Mucosa of descending colon (tissue), 3 donors: ENCODE measurements at regions not wholly inside any gene's neighbourhood (a gene's known extent, or its start where the extent isn't known, plus 50 kb on each side); places are given as distances from the start of the nearest gene placed in this dataset.
A peak's percentile ranks its signal among the peaks of the same experiment; 100 is the strongest.

Experiments used
- ATAC-seq: fragments of 200-7000 bp; cut with Tn5 transposase; one replicate; pipeline ENCODE4 v1.9.1; 2020; ENCODE audit warnings: mild to moderate bottlenecking, moderate library complexity
- DNase-seq, 3 donors: peaks; one replicate each; pipeline ENCODE4 v3.0.0-alpha.2; 2020
- H3K36me3 ChIP-seq: fragments of 200-600 bp; one replicate; pipeline ENCODE4 v1.8.0; 2021; ENCODE audit warnings: low read depth, mild to moderate bottlenecking
- H3K4me1 ChIP-seq: fragments of 200-600 bp; one replicate; pipeline ENCODE4 v1.8.0; 2021; ENCODE audit warnings: low read depth, mild to moderate bottlenecking
- H3K4me3 ChIP-seq: fragments of 200-600 bp; one replicate; pipeline ENCODE4 v1.8.0; 2021; ENCODE audit warnings: mild to moderate bottlenecking
- H3K9me3 ChIP-seq: fragments of 200-600 bp; one replicate; pipeline ENCODE4 v1.8.0; 2021; ENCODE audit warnings: mild to moderate bottlenecking
- intact Hi-C, 2 donors: fragments of 100-400 bp; cut with DNase I in 1 of 2; cut with micrococcal nuclease in 1 of 2; formaldehyde crosslinking; loops; one replicate each; pipeline versions ENCODE4 v1.11.0 to v1.11.1; 2022; cut with DNase I, micrococcal nuclease
- TF ChIP-seq, protein P1 (sequence below): fragments of 200-600 bp; IDR thresholded peaks from one replicate; pipeline ENCODE4 v1.8.0; 2022; ENCODE audit warnings: antibody characterized with exemption, mild to moderate bottlenecking
- donor health status: DM: no; HTN: no; CAD: no; lungs with moderate emphysema.
- donor health status: DM: no; HTN: no; CAD: no.
- donor health status: DM: no; HTN: yes; CAD: no.

- Histone ChIP-seq H3K9me3 (no peaks in the 10 kb centered on the region), H3K4me1 (no peaks in the 10 kb centered on the region), H3K36me3 (no peaks in the 10 kb centered on the region), H3K4me3 (no peak overlapping the region)
- intact Hi-C loops, result no loop called here
- TF ChIP-seq, protein P1, sequence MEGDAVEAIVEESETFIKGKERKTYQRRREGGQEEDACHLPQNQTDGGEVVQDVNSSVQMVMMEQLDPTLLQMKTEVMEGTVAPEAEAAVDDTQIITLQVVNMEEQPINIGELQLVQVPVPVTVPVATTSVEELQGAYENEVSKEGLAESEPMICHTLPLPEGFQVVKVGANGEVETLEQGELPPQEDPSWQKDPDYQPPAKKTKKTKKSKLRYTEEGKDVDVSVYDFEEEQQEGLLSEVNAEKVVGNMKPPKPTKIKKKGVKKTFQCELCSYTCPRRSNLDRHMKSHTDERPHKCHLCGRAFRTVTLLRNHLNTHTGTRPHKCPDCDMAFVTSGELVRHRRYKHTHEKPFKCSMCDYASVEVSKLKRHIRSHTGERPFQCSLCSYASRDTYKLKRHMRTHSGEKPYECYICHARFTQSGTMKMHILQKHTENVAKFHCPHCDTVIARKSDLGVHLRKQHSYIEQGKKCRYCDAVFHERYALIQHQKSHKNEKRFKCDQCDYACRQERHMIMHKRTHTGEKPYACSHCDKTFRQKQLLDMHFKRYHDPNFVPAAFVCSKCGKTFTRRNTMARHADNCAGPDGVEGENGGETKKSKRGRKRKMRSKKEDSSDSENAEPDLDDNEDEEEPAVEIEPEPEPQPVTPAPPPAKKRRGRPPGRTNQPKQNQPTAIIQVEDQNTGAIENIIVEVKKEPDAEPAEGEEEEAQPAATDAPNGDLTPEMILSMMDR, result no peak
- ATAC-seq (no peak), DNase-seq (no peak)
Measured at GRCh38 chr5:86786955-86787354, 169.2 kb downstream of the COX7C start.

DNA sequence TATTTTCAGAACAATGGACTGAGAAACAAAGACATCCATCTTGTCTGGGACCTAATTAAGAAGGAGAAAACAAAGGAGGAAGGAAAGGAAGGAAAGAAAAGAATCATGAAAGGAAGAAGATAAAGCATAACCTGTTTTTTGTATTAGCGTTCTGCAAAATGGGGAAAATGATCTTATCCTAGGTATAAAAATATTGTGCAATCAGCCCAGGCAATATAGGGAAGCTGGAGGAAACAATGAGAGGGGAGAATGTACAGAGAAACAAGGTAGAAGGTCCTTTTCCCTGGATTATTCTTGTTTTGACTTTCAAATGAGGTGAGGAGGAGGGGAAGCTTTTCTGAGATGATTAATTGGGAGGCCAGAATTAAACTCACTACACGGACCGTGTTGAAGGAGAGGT, 177.9 kb downstream of the COX7C start:
- ATAC-seq (no peak), DNase-seq (no peak)
- Histone ChIP-seq H3K9me3 (no peaks in the 10 kb centered on the region), H3K4me1 (no peaks in the 10 kb centered on the region), H3K4me3 (no peak overlapping the region), H3K36me3 (no peaks in the 10 kb centered on the region)
- TF ChIP-seq, protein P1, result no peak
- intact Hi-C loops, result no loop called here

DNA sequence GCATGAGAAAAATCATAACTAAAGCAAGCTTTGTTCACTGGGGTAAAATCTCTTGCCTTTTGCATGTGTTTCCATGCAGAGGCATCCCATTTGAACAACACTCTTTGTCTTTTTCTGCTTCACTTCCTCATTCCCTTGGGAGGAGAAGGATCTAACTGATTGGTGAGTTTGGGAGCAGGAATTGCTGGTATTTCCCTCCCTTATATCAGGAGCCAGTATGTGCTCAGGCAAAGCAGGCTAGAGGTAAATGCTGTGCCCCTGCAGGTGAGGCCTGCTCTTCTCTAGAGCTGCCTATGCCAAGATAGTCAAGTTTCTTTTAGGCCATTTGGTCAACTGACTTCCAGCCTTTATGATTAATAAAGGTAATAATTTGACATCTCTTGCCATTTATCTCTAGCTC, 179.9 kb downstream of the COX7C start:
- no peak for DNase-seq
- no peak for ATAC-seq

GRCh38 chr5:86806206-86806605, 188.5 kb downstream of the COX7C start:
- TF ChIP-seq, protein P1, result no peak
- Histone ChIP-seq H3K4me3 (no peak overlapping the region), H3K9me3 (no peaks in the 10 kb centered on the region), H3K4me1 (no peaks in the 10 kb centered on the region), H3K36me3 (no peaks in the 10 kb centered on the region)
- ATAC-seq, result peak; percentile 15
- intact Hi-C loops, result no loop called here
- no peak for DNase-seq

More for the DNA sequence above, 179.9 kb downstream of the COX7C start:
- Histone ChIP-seq H3K9me3 (no peaks in the 10 kb centered on the region), H3K4me1 (no peaks in the 10 kb centered on the region), H3K36me3 (no peaks in the 10 kb centered on the region), H3K4me3 (no peak overlapping the region)
- TF ChIP-seq, protein P1, result no peak
- intact Hi-C loops, result no loop called here

DNA sequence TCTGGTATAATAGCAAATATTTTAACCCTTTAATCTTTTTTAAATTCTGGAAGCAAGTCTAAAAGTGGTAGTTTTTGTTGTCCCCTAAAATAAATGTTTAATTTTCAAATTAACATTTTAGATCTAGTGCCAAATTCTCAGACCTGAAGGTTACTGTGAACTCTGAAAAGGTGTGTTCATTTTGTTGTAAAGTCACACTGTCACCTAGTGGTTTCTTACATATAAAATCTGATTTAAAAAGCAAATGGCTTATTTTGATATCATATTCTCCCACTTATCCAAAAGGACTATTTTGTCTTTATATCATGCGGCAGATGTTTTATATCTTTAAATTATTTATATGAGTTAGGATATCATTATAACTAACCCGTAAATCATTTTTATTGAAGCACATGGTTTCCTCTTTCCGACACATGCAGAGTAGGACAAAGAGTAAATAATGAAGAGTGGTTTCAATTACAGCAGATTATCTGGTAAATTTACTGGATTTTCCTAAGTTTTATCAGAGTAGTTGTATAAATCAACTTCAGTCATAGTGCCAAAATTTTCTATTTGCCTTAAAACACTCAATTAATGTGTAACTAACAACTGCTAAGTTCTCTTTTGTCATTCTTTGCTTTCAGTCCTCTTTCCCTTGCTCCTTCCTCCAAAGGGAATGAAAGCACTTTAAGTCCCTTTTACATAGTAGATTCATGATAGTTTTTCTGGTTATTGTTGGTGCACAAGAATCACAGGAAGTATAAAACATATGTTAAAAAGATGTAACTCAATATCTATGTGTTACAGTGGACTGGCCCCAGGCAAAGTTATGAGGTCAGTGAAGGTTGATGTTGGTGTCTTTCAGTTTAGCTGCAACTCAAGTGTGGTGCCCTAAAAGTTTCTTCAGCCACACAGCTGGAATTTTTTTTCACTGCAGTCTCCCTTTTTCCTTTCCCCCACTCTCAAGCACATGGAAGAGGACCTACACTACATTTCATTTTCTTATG, 189.6 kb downstream of the COX7C start:
- Histone ChIP-seq H3K4me1 (no peaks in the 10 kb centered on the region), H3K9me3 (no peaks in the 10 kb centered on the region), H3K36me3 (no peaks in the 10 kb centered on the region), H3K4me3 (no peak overlapping the region)
- intact Hi-C loops, result no loop called here
- DNase-seq (no peak), ATAC-seq (no peak)
- TF ChIP-seq, protein P1, result no peak
